ENCODE measurements at regions not wholly inside any gene's neighbourhood (a gene's known extent, or its start where the extent isn't known, plus 50 kb on each side); places are given as distances from the start of the nearest gene placed in this dataset.

DNA sequence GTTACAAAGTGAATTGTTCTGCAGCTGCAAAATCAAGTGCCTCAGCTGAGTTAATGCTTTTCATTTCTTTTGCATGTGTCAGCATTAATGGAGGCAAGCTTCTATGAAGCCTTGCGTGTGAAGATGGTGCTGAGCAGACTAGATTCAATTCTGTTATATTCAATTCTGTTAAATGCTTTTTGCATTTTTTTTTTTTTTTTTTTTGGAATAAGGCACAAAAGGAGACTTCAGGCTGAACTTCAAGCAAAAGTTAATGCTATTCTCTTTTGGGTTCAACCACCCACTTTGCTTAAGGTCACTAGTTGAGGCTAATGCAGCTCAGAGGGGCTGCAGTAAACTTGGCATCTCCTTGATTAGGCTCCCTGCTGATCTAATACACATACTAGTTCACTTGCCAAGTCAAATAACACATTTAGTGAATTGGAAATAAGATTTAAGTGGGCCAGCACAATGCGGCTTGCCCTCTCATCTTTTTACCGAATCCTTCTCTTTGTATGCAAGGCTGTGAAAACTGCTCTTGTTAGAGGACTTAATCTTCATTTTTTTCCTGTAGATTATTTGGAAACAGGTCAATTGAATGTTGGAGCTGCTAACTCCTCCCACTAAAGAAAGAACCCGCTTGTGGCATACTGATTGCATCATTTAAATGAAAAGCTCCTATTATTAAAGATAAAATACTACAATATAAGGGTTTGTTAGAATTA, 1020.2 kb downstream of the NR2F1-AS1 start:
- TF ChIP-seq GATA2 (IDR thresholded peaks at IDR 0.05; ENCODE audit: low read depth, low read length): no peak
- no peak for TF ChIP-seq GATA3 (IDR thresholded peaks at IDR 0.05; ENCODE audit: low read depth, low read length)

- TF ChIP-seq GATA2 (IDR thresholded peaks at IDR 0.05; ENCODE audit: low read depth, low read length): no peak
- no peak for TF ChIP-seq GATA3 (IDR thresholded peaks at IDR 0.05; ENCODE audit: low read depth, low read length)
Measured at GRCh38 chr5:92559781-92560180, 1021.2 kb downstream of the NR2F1-AS1 start.

DNA sequence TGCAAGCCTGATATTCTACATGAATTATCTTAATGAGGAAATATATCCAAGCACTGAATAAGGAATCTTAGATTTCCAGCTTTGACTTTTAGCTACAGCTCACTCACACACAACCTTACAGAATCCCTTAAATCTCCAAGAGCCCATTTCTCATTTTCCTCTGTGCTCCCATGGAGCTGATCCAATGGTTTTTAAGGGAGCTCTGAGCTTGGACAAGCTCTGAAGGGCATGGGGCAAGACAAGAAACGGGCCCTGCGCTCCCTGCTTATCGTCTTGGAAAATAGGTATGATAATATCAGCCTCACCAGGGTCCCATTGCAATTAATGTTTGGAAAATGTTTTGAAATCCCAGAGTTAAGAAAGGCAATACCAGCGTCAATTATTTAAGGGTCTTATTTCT, 1021.7 kb downstream of the NR2F1-AS1 start:
- TF ChIP-seq GATA3 (IDR thresholded peaks at IDR 0.05; ENCODE audit: low read depth, low read length) (no peak), GATA2 (IDR thresholded peaks at IDR 0.05; ENCODE audit: low read depth, low read length) (no peak)

DNA sequence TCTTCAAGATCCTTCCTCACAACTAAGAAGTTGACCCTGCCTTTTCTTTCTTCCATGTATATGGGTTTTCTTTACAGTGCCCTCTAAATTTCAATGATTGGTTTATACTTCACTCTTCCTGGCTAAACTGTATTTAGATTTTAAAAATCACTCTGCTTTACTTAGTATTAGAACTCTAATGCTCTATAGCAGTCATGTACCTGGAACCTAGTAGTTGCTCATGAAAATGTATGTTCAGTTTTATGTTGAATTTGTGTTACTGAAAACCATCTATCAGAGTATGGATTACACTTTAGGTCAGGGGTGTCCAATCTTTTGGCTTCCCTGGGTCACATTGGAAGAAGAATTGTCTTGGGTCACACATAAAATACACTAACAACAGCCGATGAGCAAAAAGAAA, 1024.3 kb downstream of the NR2F1-AS1 start:
- no peak for TF ChIP-seq GATA2 (IDR thresholded peaks at IDR 0.05; ENCODE audit: low read depth, low read length)
- no peak for TF ChIP-seq GATA3 (IDR thresholded peaks at IDR 0.05; ENCODE audit: low read depth, low read length)

GRCh38 chr5:92554447-92555085, 1026.5 kb downstream of the NR2F1-AS1 start:
- TF ChIP-seq GATA2 (IDR thresholded peaks at IDR 0.05; ENCODE audit: low read depth, low read length): no peak
- TF ChIP-seq GATA3 (IDR thresholded peaks at IDR 0.05; ENCODE audit: low read depth, low read length): no peak

DNA sequence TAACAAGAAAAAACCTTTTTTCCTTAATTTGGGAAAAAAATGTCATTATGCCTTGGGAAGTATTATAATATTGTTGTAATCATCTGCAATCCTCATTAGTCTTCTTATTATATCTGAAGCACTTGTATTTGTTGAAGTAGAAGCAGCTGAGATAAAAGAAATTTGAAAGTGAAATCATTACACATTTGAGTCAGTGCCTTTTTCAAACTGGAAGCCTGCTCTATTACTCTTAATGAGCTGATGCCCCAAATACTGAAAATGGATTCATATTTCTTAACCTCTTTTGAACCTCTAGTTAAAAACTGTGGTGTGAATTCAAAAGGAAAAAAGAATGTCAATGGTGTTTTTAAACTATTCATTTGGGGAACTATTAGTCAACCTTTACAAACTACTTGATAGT, 1027.7 kb downstream of the NR2F1-AS1 start:
- TF ChIP-seq GATA3 (IDR thresholded peaks at IDR 0.05; ENCODE audit: low read depth, low read length) (no peak), GATA2 (IDR thresholded peaks at IDR 0.05; ENCODE audit: low read depth, low read length) (no peak)

DNA sequence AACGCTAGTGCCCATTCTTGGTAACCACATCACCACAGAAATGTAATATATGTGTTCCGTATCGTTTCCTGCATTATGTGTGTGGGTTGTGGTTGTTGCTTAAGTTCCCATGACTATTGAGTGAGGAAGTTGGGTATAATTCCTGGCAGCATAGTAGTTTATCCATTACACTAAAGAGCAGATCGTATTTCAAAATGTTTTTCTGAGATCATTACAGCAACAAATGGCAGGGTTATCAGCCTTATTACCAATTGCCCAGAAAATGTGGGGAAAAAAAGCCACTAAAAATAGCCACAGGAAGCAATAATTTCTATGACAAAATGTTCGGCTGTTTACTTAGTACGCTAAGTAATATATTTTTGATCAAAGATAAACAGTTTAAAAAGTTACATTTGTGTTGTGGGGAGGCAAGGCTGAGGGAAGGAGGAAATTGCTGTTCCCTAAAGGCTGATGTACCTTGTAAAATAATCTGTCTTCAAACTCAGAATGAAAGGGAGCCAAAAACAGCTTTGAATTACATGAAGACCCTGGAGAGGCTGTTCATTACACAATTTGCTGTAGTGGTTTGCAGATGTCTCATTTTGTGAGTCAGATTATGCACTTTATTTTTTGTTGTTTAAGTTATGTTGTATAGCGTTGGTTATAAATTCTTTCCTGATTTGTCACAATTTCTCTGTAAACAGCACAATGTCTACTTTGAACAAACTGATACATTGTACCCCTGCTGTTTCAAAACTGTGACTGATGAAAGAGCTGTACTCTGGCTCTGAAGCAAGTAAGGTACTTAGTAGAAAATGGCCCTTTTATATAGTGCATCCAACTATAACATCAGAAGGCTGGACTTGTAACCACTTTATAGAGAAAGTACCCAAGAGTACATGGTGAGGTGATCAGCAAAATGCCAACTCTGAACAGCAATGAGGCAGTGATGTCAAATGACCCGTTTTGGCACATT, 1028.5 kb downstream of the NR2F1-AS1 start:
- TF ChIP-seq GATA2 (IDR thresholded peaks at IDR 0.05; ENCODE audit: low read depth, low read length) (no peak), GATA3 (IDR thresholded peaks at IDR 0.05; ENCODE audit: low read depth, low read length) (no peak)

DNA sequence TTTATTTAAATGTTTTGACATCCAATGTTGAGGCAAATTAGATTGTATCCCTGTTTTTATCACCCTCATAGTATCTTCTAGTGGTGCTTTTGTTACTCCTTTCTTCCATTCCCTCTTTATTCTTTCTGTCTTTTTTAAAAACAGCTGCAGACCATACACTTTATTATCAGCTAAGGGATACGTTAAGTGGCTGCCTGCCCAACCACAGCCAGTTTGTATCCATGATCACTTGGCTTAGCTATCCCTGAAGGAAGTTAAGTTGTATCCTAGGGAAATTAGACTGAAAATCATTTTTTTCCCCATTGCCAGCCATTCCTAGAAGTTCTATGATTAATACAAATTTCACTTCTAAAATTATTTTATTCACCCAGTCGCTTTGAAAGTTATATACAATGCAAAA, 1032.7 kb downstream of the NR2F1-AS1 start:
- TF ChIP-seq GATA3 (IDR thresholded peaks at IDR 0.05; ENCODE audit: low read depth, low read length) (no peak), GATA2 (IDR thresholded peaks at IDR 0.05; ENCODE audit: low read depth, low read length) (no peak)

GRCh38 chr5:92544596-92544995, 1036.4 kb downstream of the NR2F1-AS1 start:
- TF ChIP-seq GATA3 (IDR thresholded peaks at IDR 0.05; ENCODE audit: low read depth, low read length) (no peak), GATA2 (IDR thresholded peaks at IDR 0.05; ENCODE audit: low read depth, low read length) (no peak)

- TF ChIP-seq GATA3 (IDR thresholded peaks at IDR 0.05; ENCODE audit: low read depth, low read length) (no peak), GATA2 (IDR thresholded peaks at IDR 0.05; ENCODE audit: low read depth, low read length) (no peak)
Measured at GRCh38 chr5:92544036-92544435, 1037.0 kb downstream of the NR2F1-AS1 start.

GRCh38 chr5:92543201-92543600, 1037.8 kb downstream of the NR2F1-AS1 start:
- TF ChIP-seq GATA3 (IDR thresholded peaks at IDR 0.05; ENCODE audit: low read depth, low read length) (no peak), GATA2 (IDR thresholded peaks at IDR 0.05; ENCODE audit: low read depth, low read length) (no peak)

DNA sequence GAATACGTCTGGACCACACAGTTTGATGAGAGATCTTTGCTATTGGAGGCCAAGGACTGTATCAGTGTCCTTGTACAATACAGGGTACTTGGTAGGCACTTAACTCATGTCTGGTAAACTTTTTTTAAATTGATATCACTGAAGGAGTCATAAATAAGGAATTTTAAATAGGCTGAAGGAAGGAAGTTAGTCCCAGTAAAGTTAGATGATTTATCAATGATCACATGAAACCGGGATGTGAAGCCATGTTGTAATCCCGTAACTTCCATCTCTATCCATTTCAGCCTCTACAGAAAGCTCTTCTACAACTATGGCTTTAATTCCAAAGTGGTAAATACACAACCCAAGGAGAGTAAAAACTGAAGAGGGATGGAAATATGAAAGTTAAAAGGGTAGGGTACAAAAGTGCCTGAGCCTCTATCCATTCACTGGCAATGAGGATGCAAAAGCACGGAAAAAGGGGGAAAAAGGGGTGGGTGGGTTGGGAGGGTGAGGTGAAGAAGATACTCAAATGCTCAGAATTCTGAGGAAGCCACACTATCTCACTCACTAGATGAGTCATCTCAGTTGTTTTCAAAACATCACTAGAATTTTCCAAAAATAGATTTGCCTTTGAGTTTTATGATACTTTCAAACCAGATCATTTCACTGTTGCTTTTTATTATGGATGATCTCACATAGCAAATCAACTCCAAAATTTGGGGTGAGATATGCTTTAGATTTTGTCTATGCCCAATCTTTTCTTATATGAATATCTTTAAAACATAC, 1053.5 kb downstream of the NR2F1-AS1 start:
- TF ChIP-seq GATA3 (IDR thresholded peaks at IDR 0.05; ENCODE audit: low read depth, low read length) (no peak), GATA2 (IDR thresholded peaks at IDR 0.05; ENCODE audit: low read depth, low read length) (no peak)

- TF ChIP-seq GATA2 (IDR thresholded peaks at IDR 0.05; ENCODE audit: low read depth, low read length): no peak
- no peak for TF ChIP-seq GATA3 (IDR thresholded peaks at IDR 0.05; ENCODE audit: low read depth, low read length)
Measured at GRCh38 chr5:92525131-92525530, 1055.9 kb downstream of the NR2F1-AS1 start.
